ENCODE measurements at regions not wholly inside any gene's neighbourhood (a gene's known extent, or its start where the extent isn't known, plus 50 kb on each side); places are given as distances from the start of the nearest gene placed in this dataset.

DNA sequence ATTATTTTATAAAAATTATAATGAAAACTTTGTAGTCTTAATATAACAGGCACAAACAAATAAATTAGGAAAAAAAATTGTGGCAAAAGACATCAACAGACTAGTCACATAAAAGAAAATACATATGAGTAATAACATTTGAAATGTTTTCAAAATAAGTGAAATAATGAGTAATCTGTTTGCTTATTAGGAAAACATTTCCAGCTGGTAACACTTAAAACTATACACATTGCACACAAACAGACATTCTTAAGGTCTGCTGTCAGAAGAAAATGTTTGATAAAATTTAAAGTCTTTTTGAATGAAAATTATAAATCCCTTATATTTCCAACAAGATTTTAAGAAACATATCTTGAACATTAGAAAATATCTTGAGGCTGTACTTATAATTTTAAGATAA, 1326.3 kb upstream of the CADM2 start:
- DNase-seq (ENCODE audit: extremely low spot score, unreplicated experiment): no peak
- TF ChIP-seq, protein P1, sequence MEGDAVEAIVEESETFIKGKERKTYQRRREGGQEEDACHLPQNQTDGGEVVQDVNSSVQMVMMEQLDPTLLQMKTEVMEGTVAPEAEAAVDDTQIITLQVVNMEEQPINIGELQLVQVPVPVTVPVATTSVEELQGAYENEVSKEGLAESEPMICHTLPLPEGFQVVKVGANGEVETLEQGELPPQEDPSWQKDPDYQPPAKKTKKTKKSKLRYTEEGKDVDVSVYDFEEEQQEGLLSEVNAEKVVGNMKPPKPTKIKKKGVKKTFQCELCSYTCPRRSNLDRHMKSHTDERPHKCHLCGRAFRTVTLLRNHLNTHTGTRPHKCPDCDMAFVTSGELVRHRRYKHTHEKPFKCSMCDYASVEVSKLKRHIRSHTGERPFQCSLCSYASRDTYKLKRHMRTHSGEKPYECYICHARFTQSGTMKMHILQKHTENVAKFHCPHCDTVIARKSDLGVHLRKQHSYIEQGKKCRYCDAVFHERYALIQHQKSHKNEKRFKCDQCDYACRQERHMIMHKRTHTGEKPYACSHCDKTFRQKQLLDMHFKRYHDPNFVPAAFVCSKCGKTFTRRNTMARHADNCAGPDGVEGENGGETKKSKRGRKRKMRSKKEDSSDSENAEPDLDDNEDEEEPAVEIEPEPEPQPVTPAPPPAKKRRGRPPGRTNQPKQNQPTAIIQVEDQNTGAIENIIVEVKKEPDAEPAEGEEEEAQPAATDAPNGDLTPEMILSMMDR (IDR thresholded peaks at IDR 0.05): no peak
- H3K36me3 Mint-ChIP-seq (ENCODE audit: unreplicated experiment): no peaks in the 10 kb centered on the region
- H3K27ac Mint-ChIP-seq (ENCODE audit: unreplicated experiment): no peak overlapping the region
- H3K4me1 Mint-ChIP-seq (ENCODE audit: unreplicated experiment): no peaks in the 10 kb centered on the region
- peaks cover 8% of the 10 kb centered on the region for H3K9me3 Mint-ChIP-seq (ENCODE audit: unreplicated experiment)
- no peak overlapping the region for H3K4me3 Mint-ChIP-seq (ENCODE audit: unreplicated experiment)
- H3K27me3 Mint-ChIP-seq (ENCODE audit: unreplicated experiment): no peaks in the 10 kb centered on the region

DNA sequence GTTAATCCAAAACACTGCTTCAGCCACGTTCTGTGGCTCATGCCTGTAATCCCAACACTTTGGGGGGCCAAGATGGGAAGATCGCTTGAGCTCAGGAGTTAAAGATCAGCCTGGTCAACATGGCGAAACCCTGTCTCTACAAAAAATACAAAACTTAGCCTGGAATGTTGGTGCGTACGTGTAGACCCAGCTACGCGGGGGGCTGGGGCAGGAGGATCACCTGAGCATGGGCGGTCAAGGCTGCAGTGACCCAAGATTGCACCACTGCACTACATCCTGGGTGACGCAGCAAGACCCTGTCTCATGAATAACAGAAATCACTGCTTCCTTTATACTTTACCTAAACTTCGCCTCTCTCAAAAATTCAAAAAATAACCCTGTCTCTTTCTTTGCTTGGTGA, 1325.0 kb upstream of the CADM2 start:
- TF ChIP-seq, protein P1 (IDR thresholded peaks at IDR 0.05): no peak
- no peaks in the 10 kb centered on the region for H3K4me1 Mint-ChIP-seq (ENCODE audit: unreplicated experiment)
- H3K36me3 Mint-ChIP-seq (ENCODE audit: unreplicated experiment): no peaks in the 10 kb centered on the region
- no peaks in the 10 kb centered on the region for H3K27me3 Mint-ChIP-seq (ENCODE audit: unreplicated experiment)
- DNase-seq (ENCODE audit: extremely low spot score, unreplicated experiment): no peak
- H3K9me3 Mint-ChIP-seq (ENCODE audit: unreplicated experiment): peaks cover 17% of the 10 kb centered on the region
- H3K4me3 Mint-ChIP-seq (ENCODE audit: unreplicated experiment): no peak overlapping the region
- H3K27ac Mint-ChIP-seq (ENCODE audit: unreplicated experiment): no peak overlapping the region

DNA sequence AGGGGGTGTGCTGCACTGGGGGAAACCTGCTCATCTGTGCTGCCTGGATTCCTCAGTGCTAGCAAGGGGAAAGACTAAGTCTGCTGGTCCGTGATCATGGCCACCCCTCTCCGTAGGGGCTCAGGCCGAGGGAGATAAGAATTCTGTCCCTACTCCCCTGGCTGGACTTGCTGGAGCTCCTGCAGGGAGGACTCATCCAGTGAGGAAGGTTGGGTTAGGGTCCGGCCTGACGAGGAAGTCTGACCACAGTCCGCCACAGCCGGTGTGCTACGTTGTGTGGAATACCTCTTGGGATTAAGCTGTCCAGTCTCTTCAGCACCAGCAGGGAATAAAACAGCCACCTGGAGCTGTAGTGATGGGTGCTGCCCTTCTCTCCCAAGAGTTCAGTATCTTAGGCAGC, 1309.1 kb upstream of the CADM2 start:
- H3K36me3 Mint-ChIP-seq (ENCODE audit: unreplicated experiment): no peaks in the 10 kb centered on the region
- no peaks in the 10 kb centered on the region for H3K27me3 Mint-ChIP-seq (ENCODE audit: unreplicated experiment)
- no peaks in the 10 kb centered on the region for H3K4me1 Mint-ChIP-seq (ENCODE audit: unreplicated experiment)
- no peak overlapping the region for H3K4me3 Mint-ChIP-seq (ENCODE audit: unreplicated experiment)
- H3K9me3 Mint-ChIP-seq (ENCODE audit: unreplicated experiment): peaks cover 15% of the 10 kb centered on the region
- H3K27ac Mint-ChIP-seq (ENCODE audit: unreplicated experiment): no peak overlapping the region
- no peak for DNase-seq (ENCODE audit: extremely low spot score, unreplicated experiment)
- TF ChIP-seq, protein P1 (IDR thresholded peaks at IDR 0.05): no peak

DNA sequence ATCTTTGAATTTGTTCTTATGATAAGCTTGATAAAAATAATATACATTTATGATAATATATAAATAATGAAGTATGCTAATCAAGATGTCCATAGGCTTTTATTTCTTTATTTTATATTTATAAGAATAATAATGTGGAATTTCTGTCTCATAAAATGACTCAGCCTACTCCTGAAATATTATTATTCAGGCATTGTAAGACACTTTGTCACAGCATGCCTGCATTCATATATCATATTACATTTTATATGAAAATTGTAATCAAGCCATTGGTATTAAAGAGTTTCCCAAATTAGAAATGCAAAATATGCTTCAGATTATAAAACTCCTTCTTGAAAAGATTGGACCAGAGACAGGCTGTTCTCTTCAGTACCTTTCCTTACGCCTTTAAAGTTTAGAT, 1303.7 kb upstream of the CADM2 start:
- DNase-seq (ENCODE audit: extremely low spot score, unreplicated experiment): no peak
- Mint-ChIP-seq H3K27me3 (ENCODE audit: unreplicated experiment) (no peaks in the 10 kb centered on the region), H3K4me3 (ENCODE audit: unreplicated experiment) (no peak overlapping the region), H3K36me3 (ENCODE audit: unreplicated experiment) (no peaks in the 10 kb centered on the region), H3K4me1 (ENCODE audit: unreplicated experiment) (no peaks in the 10 kb centered on the region), H3K9me3 (ENCODE audit: unreplicated experiment) (no peaks in the 10 kb centered on the region), H3K27ac (ENCODE audit: unreplicated experiment) (no peak overlapping the region)
- TF ChIP-seq, protein P1 (IDR thresholded peaks at IDR 0.05): no peak

DNA sequence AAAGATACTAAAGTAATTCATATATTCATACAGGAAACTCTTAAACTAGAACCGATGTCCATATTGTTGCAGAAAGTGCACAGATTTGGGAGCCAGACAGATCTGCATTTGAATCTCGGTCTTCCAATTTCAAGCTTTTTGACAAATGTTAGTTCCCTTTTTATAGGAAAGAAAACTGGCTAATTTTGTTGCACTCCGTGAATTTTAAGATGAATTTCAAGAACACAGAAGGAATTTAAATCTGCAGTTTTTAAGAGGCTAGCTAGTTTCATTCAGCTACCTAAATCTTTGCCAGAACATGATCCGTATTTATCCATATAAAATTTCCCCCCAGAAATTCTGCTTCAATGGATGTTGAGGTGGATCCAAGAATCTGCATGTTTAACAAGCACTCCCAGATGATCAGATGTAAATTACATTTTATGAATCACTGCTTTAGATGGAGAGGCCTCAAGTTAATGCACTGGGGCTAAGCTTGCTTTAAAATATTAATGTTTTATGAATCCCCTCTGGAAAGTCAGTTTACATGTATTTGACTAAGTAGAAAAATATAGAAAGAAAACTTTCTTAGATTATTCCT, 1296.3 kb upstream of the CADM2 start:
- Mint-ChIP-seq H3K27me3 (ENCODE audit: unreplicated experiment) (no peaks in the 10 kb centered on the region), H3K4me1 (ENCODE audit: unreplicated experiment) (no peaks in the 10 kb centered on the region), H3K36me3 (ENCODE audit: unreplicated experiment) (no peaks in the 10 kb centered on the region), H3K4me3 (ENCODE audit: unreplicated experiment) (no peak overlapping the region), H3K9me3 (ENCODE audit: unreplicated experiment) (peaks cover 4% of the 10 kb centered on the region), H3K27ac (ENCODE audit: unreplicated experiment) (no peak overlapping the region)
- no peak for DNase-seq (ENCODE audit: extremely low spot score, unreplicated experiment)
- TF ChIP-seq, protein P1 (IDR thresholded peaks at IDR 0.05): no peak
